Spinal cord (tissue), 9 donors: ENCODE measurements at regions not wholly inside any gene's neighbourhood (a gene's known extent, or its start where the extent isn't known, plus 50 kb on each side); places are given as distances from the start of the nearest gene placed in this dataset.
A peak's percentile ranks its signal among the peaks of the same experiment; 100 is the strongest.

Experiments used
- DNase-seq, 6 donors: peaks; one replicate each; pipeline versions ENCODE4 v3.0.0 to v3.0.0-alpha.2; 2013 to 2015; ENCODE audit warnings: low spot score in 6 of 6, low read depth in 4 of 6
- H3K27ac ChIP-seq: one replicate; pipeline ENCODE4 v1.5.1; 2013; ENCODE audit warnings: low read depth, low read length, control low read depth
- H3K27me3 ChIP-seq: one replicate; pipeline ENCODE4 v1.6.1; 2013; ENCODE audit warnings: low read length; ENCODE audit not compliant: control insufficient read depth, insufficient read depth
- H3K36me3 ChIP-seq: one replicate; pipeline ENCODE4 v1.6.1; 2013; ENCODE audit warnings: low read length; ENCODE audit not compliant: control insufficient read depth, insufficient read depth
- H3K4me1 ChIP-seq: one replicate; pipeline ENCODE4 v1.6.1; 2013; ENCODE audit warnings: low read length; ENCODE audit not compliant: control insufficient read depth, insufficient read depth
- H3K4me3 ChIP-seq: one replicate; pipeline ENCODE4 v1.5.1; 2013; ENCODE audit warnings: low read depth, low read length, control low read depth
- H3K9me3 ChIP-seq: one replicate; pipeline ENCODE4 v1.6.1; 2013; ENCODE audit warnings: low read length; ENCODE audit not compliant: control insufficient read depth, insufficient read depth
- WGBS: methylation state at CpG from one replicate; pipeline ENCODE4 v1.1.5; 2013; ENCODE audit warnings: missing lambda C conversion rate; ENCODE audit not compliant: insufficient coverage; 5-methylcytosine and 5-hydroxymethylcytosine counted together
- donor health status: healthy.

DNA sequence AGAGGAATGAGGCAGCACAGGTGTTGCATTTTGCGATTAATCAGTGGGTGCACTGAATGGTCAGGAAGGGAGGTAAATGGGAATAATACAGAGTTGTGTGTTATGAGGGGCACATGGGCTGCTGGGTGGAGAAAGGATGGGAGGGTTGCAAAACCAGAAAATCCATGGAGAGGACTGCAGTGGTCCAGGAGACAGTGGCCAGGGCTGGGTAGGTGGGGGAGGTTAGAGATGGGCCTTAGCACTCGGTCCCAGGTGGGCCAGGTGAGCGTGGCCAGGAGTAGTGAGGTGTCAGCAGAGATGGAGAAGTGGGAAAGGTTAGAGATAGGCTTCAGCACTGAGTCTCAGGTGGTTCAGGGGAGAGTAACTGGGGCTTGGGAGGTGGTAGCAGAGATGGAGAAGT lies 399.1 kb upstream of the LARGE1 start:
- Histone ChIP-seq H3K36me3 (no peaks in the 10 kb centered on the region), H3K4me1 (no peaks in the 10 kb centered on the region), H3K9me3 (no peaks in the 10 kb centered on the region), H3K4me3 (no peak overlapping the region), H3K27ac (no peak overlapping the region), H3K27me3 (no peaks in the 10 kb centered on the region)
- no peak for DNase-seq
- WGBS = 95% methylated on average over 3 of the region's 3 CpGs

DNA sequence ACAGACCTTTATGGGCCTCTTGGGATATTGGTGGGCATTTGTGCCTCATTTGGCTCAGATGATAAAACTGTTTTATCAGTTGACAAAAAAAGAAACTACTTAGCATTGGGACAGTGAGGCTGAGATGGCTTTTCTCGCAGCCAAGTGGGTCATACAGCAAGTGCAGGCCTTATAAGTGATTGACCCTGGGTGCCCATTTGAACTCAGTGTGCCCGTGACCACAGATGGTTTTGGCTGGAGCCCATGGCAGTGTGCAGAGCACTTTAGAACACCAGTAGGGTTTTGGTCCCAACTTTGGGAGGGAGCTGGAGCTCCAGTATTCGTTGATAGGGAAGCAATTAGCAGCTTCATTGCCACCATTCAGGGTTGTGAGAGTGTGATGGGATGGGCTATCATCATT lies 404.5 kb upstream of the LARGE1 start:
- no peak for DNase-seq
- no peaks in the 10 kb centered on the region for H3K27me3 ChIP-seq
- no peaks in the 10 kb centered on the region for H3K9me3 ChIP-seq
- H3K36me3 ChIP-seq = no peaks in the 10 kb centered on the region
- WGBS = 86% methylated on average over 3 of the region's 3 CpGs
- no peak overlapping the region for H3K27ac ChIP-seq
- H3K4me3 ChIP-seq = no peak overlapping the region
- H3K4me1 ChIP-seq = no peaks in the 10 kb centered on the region

DNA sequence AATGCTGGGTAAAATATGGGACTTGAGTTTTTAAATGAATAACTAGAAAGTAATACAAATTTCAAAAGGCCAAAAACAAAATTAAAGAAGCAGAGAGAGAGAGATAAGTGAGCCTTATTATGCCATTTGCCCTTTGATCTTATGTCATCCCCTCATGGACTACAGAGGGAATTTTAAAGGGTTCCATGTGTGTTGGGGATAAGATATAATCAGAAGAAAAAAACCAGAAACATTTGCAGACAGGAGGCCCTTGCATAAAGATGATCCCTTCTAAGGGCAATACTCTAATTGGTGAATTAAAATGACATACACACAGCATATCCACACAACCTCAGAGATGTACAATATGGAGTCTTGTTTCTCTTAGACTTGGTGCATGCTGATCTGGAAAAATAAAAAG lies 406.6 kb upstream of the LARGE1 start:
- Histone ChIP-seq H3K4me1 (no peaks in the 10 kb centered on the region), H3K27me3 (no peaks in the 10 kb centered on the region), H3K4me3 (no peak overlapping the region), H3K27ac (no peak overlapping the region), H3K9me3 (no peaks in the 10 kb centered on the region), H3K36me3 (no peaks in the 10 kb centered on the region)
- DNase-seq = no peak

DNA sequence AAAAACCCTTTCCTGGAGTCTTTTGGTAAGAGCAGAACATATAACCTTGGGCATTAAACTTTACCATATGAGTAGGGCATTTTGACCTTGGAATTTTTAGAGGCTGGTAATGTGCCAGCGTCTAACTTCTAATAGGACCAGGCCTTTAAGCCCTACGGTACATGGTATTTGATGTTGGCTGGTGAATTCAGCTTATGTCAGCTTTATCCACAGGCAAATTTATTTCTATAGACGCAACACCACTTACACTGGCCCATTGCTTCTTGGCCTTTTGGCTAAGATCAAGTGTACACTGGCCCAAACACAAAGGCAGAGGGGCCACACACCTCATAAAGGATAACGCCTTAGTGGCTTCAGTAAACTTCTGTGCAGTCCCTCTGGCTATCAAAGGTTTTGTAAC lies 410.2 kb upstream of the LARGE1 start:
- no peak overlapping the region for H3K27ac ChIP-seq
- H3K4me3 ChIP-seq = no peak overlapping the region
- no peaks in the 10 kb centered on the region for H3K9me3 ChIP-seq
- WGBS = 89% methylated on average over 2 of the region's 4 CpGs
- H3K36me3 ChIP-seq = no peaks in the 10 kb centered on the region
- H3K27me3 ChIP-seq = no peaks in the 10 kb centered on the region
- no peaks in the 10 kb centered on the region for H3K4me1 ChIP-seq
- no peak for DNase-seq

DNA sequence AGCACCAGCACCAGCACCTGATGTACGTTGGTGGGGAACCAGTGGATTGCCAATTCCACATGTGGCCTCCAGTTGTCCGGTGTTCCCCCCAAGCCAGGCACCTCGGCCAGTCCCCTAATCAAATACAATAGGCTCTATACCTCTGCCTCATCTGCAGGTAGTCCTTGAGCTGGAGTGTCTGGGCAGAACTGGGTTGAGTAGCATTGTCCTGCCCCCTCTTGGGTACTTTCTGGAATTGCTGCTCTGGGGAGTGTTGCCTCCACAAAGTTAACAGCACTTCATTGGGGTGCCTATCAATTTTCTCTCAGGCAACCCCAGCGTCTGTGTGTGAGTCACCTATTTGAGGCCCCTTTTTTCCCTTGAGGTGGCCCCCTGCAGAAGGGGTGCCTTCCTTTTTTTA lies 413.0 kb upstream of the LARGE1 start:
- H3K4me1 ChIP-seq = no peaks in the 10 kb centered on the region
- H3K9me3 ChIP-seq = no peaks in the 10 kb centered on the region
- no peaks in the 10 kb centered on the region for H3K36me3 ChIP-seq
- 70% methylated on average over 2 of the region's 4 CpGs for WGBS
- H3K27ac ChIP-seq = no peak overlapping the region
- no peak overlapping the region for H3K4me3 ChIP-seq
- no peak for DNase-seq
- no peaks in the 10 kb centered on the region for H3K27me3 ChIP-seq

DNA sequence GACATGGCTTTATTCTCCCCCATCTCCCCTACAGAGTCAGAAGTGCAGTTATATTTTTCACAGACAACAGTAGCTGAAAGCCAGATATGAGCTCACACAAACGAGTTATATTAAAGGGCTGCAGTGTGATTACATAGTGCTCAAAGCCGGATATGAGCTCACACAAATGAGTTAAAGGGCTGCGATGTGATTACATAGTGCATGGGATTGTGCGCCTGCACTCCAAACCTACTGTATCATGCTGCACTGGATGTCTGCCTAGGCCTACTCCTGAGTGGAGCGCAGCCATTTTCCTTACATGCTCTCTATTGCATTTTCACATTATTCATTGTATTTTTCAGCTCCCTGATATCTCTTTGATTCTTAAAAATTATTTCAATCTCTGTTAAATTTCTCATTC lies 414.6 kb upstream of the LARGE1 start:
- DNase-seq = no peak
- H3K4me3 ChIP-seq = no peak overlapping the region
- 90% methylated on average over 4 of the region's 5 CpGs for WGBS
- no peaks in the 10 kb centered on the region for H3K4me1 ChIP-seq
- H3K27me3 ChIP-seq = no peaks in the 10 kb centered on the region
- no peak overlapping the region for H3K27ac ChIP-seq
- H3K9me3 ChIP-seq = no peaks in the 10 kb centered on the region
- no peaks in the 10 kb centered on the region for H3K36me3 ChIP-seq

DNA sequence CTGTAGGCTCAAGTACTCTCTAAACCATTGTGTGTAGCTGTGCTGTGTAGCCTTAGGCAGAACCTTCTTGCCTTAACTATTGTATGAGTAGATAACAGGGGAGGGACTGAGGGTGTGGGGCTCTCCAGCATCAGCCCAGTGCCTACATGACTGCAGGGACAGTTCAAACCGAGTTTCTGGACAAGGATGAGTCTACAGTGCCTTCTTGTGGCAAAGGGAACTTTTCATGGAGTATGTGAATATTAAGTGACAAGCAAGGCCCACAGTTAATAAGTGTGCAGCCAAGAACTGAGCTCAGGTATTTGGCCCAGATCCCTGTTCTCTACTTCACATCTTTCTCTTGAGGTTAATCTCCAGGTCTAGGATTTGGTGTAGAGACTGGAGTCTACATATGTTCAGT lies 424.4 kb upstream of the LARGE1 start:
- H3K27me3 ChIP-seq = no peaks in the 10 kb centered on the region
- no peaks in the 10 kb centered on the region for H3K9me3 ChIP-seq
- H3K4me3 ChIP-seq = no peak overlapping the region
- no peaks in the 10 kb centered on the region for H3K4me1 ChIP-seq
- DNase-seq = peak in 1 of 6 donors; percentile 12
- no CpG with 5 or more reads among the region's 1 CpG for WGBS
- no peak overlapping the region for H3K27ac ChIP-seq
- H3K36me3 ChIP-seq = no peaks in the 10 kb centered on the region

DNA sequence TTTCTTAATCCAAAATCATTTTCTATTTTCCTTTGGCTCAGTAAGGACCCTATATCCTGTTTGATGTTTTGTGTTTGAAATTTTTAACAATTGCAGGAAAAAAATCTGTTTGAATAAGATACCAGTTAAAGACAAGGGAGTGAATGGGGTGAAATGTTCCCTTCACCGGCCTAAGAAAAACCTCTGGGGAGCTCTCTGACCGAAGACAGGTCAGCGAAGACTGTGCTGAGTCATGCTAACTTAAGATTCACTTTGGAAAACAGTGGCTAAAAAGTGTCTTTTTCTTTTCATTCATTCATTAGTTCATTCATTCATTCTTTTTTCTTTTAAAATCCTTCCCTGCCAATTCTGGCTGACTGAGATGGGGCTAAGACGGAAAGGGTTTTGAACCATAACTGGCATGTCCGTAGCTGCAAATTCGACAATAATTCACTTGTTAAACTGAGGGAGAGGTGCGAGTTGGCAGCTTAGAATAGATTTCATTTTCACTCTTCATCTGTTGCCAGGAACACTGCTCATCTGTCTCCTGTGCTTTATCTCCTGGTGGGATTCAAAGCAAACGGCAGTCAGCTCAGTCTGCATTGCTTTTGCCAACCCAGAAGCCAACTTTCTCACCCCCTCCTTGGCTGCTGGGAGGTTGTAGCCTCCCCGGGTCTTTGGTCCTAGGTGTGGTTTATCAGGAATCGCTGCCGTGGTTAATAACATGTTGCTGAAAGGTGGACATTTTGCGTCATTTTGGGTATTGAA lies 434.0 kb upstream of the LARGE1 start:
- no peak overlapping the region for H3K27ac ChIP-seq
- H3K9me3 ChIP-seq = no peaks in the 10 kb centered on the region
- 91% methylated on average over 5 of the region's 12 CpGs for whole genome bisulfite sequencing
- no peaks in the 10 kb centered on the region for H3K36me3 ChIP-seq
- no peak overlapping the region for H3K4me3 ChIP-seq
- H3K4me1 ChIP-seq = no peaks in the 10 kb centered on the region
- peak in 2 of 6 donors; percentile 9 to 20 for DNase-seq
- H3K27me3 ChIP-seq = no peaks in the 10 kb centered on the region

DNA sequence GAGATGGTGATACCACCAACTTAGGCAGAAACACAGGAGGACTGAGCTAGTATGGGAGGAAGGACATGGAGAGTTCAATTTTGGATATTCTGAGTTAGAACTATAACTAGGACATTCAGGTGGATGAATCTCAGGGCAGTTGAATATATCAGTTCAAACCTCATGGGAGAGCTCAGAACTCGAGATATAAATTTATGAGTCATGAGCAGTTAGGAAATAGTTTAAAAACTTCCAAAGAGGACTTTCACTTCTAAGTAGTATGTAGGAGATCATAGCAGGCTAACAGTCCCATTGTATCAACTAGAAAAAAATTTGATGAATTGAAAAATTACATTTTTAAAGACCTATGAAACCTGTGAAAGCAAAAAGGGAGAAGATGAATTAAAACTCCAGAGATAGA lies 436.2 kb upstream of the LARGE1 start:
- Histone ChIP-seq H3K27ac (no peak overlapping the region), H3K27me3 (no peaks in the 10 kb centered on the region), H3K4me3 (no peak overlapping the region), H3K9me3 (no peaks in the 10 kb centered on the region), H3K4me1 (no peaks in the 10 kb centered on the region), H3K36me3 (no peaks in the 10 kb centered on the region)
- DNase-seq = no peak
- no CpG with 5 or more reads among the region's 1 CpG for WGBS

DNA sequence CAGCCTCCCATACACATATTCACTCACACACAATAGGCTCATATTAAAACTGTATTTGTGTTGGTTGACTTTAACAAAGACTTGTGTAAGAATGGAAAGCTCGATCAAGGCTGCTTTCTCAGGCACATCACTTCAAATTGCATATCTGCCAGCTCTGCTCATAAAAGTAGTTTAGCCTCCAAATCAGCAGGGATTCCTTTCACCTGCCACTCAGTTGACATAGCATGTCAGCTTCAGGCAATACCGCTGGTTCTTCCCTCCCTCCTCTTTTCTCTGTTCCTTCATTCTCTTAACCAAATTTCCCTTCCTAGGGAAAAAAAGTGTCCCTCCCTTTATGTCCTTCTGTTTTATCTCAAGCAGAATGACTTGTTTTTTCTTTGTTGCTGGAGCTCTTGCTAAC lies 450.4 kb upstream of the LARGE1 start:
- Histone ChIP-seq H3K9me3 (no peaks in the 10 kb centered on the region), H3K27me3 (no peaks in the 10 kb centered on the region), H3K36me3 (no peaks in the 10 kb centered on the region), H3K27ac (no peak overlapping the region), H3K4me1 (no peaks in the 10 kb centered on the region), H3K4me3 (no peak overlapping the region)
- 63% methylated on average over 1 of the region's 2 CpGs for WGBS
- DNase-seq = no peak
